GM21423 (cell line): ENCODE measurements at regions not wholly inside any gene's neighbourhood (a gene's known extent, or its start where the extent isn't known, plus 50 kb on each side); places are given as distances from the start of the nearest gene placed in this dataset.

Source experiments
- ATAC-seq: cut with Tn5 transposase; IDR thresholded peaks from one replicate; pipeline ENCODE4 v1.9.1; 2021; ENCODE audit warnings: mild to moderate bottlenecking, moderate library complexity; ENCODE audit not compliant: unreplicated experiment

GRCh38 chr15:36329592-36329991, 249.8 kb upstream of the CDIN1 start:
- no peak for ATAC-seq

GRCh38 chr15:36330598-36330997, 248.8 kb upstream of the CDIN1 start:
- no peak for ATAC-seq

GRCh38 chr15:36331531-36332275, 247.7 kb upstream of the CDIN1 start:
- no peak for ATAC-seq

GRCh38 chr15:36332301-36332700, 247.1 kb upstream of the CDIN1 start:
- no peak for ATAC-seq

- no peak for ATAC-seq
These were observed 246.5 kb upstream of the CDIN1 start for GRCh38 chr15:36332896-36333295.

GRCh38 chr15:36334059-36334458, 245.4 kb upstream of the CDIN1 start:
- no peak for ATAC-seq

- ATAC-seq = no peak
These were observed 244.2 kb upstream of the CDIN1 start for GRCh38 chr15:36335224-36335623.

- no peak for ATAC-seq
These were observed 243.8 kb upstream of the CDIN1 start for GRCh38 chr15:36335659-36336058.

- ATAC-seq = no peak
These were observed 234.5 kb upstream of the CDIN1 start for GRCh38 chr15:36344887-36345286.

- ATAC-seq = no peak
These were observed 232.1 kb upstream of the CDIN1 start for GRCh38 chr15:36347272-36347858.

- ATAC-seq = no peak
These were observed 223.0 kb upstream of the CDIN1 start for GRCh38 chr15:36356466-36356865.

- ATAC-seq = no peak
These were observed 222.3 kb upstream of the CDIN1 start for GRCh38 chr15:36356978-36357601.

GRCh38 chr15:36358094-36358493, 221.3 kb upstream of the CDIN1 start:
- no peak for ATAC-seq

- no peak for ATAC-seq
These were observed 220.9 kb upstream of the CDIN1 start for GRCh38 chr15:36358523-36358922.

GRCh38 chr15:36359286-36359685, 220.1 kb upstream of the CDIN1 start:
- ATAC-seq = no peak

GRCh38 chr15:36361351-36361870, 218.0 kb upstream of the CDIN1 start:
- ATAC-seq = no peak

GRCh38 chr15:36362509-36362915, 216.9 kb upstream of the CDIN1 start:
- ATAC-seq = no peak

- no peak for ATAC-seq
These were observed 216.1 kb upstream of the CDIN1 start for GRCh38 chr15:36363335-36363734.

- no peak for ATAC-seq
These were observed 215.0 kb upstream of the CDIN1 start for GRCh38 chr15:36364377-36364776.

GRCh38 chr15:36365963-36366362, 213.5 kb upstream of the CDIN1 start:
- ATAC-seq = no peak

GRCh38 chr15:36370051-36370730, 209.2 kb upstream of the CDIN1 start:
- ATAC-seq = no peak

GRCh38 chr15:36370731-36371112, 208.7 kb upstream of the CDIN1 start:
- ATAC-seq = no peak
